Activated naive CD4-positive, alpha-beta T cell treated with anti-CD3 and anti-CD28 coated beads, Interleukin-2, amount 50 U/mL, for 16 hours (primary cell): ENCODE measurements at regions not wholly inside any gene's neighbourhood (a gene's known extent, or its start where the extent isn't known, plus 50 kb on each side); places are given as distances from the start of the nearest gene placed in this dataset.
"Not testable (repeated sequence)": the region's sequence is repeated elsewhere in the genome, so short reads cannot be mapped to it uniquely, and the experiment has no call there.

Source experiments
- DNase-seq: peaks from one replicate; pipeline ENCODE4 v3.0.0-alpha.2; 2020

DNA sequence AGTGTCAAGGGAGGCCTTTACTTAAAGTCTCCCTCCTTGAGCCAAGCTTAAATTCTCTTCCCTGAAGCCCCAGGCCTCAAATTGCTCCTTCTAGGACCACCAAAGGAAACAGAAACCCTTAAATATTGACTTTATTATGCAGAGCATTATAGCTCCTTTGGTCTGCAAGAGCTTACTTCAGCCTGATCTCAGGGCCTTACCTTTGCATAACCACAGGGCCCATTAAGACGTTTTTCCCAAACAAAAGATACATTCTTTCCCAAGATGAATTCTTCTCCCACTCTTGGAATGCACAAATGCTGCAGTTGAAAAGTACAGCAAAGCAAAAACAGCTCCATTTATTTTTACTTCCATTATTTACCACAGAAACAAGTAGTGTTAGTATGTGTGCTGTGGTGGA lies 130.8 kb downstream of the B3GNT2 start:
- DNase-seq, result no peak

DNA sequence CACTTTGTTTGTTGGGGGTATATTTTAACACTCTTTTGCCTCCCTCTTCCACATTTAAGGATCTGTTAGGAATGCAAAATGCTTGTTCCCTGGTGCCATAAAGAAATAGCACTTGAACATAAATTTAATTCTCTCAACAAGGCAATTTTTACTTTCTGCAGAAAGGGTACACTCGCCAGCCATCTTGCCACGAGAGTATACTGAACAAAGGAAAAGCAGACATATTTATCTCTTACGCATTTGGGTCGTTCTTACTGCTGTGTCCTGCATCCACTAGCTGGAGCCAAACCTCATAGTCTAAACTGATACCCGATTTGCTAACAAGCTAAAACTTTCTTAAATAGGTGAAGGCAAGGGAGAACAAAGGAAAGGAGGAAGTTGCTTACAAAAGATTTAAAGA lies 129.5 kb downstream of the B3GNT2 start:
- no peak for DNase-seq

DNA sequence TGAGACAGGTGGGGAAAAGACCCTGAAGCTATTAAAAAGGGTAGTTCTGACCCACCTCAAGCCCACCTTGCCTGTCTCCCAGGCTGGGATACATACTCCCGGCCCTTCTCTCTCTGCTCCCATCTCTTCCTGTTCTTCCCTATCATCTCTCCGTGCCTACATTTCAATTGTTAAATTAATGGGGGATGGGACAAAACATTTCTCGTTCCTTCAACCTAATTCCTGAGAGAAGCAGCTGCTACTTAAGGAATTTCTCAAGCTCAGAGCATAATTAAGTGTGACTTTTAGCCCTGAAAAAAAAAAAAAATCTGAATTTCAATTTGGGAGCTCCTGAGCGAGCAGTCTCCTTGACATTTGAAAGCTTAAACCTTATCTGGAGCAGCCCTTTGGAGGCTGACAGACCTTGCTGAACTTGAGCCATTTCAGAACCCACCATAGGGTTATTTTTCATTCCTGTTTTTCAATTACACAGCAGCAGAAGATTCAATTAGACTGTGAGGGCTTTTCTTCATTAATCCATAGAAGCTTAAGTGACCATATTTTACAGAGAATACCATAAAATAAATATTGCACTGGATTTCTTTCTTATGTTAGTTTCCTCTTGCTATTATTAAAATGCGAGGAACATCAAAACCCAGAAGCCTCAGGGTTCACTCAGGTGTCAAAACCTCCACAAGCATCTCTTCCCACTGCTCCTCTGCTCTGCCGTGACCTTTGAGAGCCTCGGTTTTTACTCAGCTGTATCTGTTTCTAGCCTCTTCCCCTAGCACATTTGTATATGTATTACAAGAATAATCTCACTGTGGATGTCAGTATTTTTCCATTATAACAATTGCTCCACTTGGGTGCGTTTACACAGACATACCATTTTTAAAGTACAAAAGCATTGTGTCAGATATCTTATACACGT lies 125.7 kb downstream of the B3GNT2 start:
- no peak for DNase-seq

DNA sequence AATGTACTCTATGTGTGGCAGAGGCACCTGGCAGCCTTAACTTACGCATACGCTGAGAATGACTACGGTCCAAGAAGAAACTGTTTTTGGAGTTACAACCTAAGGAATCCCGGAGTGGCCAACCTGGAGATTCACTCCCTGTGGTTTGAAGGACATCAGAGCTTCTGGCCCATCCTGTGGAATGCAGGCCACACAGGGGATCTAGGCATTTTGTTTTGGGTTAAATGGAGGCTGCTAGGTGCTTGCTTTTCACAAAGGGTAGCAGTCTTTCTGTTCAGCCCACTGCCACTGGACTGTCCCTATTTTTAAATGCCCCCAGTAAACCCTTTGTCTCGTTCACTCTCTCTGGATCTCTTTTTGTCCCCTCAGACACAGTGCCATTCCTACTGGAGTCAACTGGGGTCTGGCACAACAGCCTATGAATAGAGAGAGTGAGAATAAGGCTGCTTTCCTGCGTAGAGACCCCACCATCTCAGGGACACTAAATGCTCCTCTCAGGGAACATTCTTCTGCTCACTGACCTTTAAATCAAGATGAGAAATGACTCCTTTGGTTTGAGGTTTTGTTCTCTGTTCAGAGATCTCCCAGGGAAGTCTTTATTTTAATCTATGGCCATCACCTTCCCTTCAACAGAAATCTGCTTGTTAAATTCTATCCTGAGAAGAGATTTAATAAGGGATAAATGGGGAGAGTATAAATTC lies 124.9 kb downstream of the B3GNT2 start:
- no peak for DNase-seq

DNA sequence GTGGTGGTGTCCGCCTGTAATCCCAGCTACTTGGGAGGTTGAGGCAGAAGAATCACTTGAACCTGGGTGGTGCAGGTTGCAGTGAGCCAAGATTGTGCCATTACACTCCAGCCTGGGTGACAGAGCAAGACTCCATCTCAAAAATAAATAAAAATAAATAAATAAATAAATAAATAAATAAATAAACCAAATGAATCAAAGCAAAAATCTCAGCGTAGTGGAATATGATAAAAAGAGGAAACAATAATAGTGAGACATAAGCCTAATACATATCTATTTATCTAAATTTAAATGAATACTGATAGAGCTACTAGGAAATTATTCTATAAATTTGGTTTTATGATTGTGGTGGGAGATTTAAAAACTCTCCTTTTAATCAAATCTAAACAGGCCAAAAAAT lies 124.2 kb downstream of the B3GNT2 start:
- DNase-seq, result not testable (repeated sequence)

DNA sequence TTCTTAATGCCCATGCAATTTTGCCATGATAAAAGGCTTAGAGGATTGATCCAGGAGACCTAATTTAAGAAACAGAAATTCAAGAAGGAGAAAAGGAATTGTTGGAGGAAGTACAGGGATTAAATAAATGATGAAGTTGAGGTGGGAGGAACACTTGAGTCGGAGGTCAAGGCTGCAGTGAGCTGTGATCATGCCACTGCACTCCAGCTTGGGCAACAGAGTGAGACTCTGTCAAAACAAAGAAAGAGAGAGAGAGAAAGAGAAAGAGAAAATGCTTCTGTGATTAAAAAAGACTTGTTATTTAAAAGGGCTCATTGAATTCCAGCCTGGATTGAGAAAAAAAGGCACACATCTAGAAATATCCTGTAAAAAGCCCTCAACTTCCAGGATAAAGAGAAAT lies 123.2 kb downstream of the B3GNT2 start:
- DNase-seq, result no peak

DNA sequence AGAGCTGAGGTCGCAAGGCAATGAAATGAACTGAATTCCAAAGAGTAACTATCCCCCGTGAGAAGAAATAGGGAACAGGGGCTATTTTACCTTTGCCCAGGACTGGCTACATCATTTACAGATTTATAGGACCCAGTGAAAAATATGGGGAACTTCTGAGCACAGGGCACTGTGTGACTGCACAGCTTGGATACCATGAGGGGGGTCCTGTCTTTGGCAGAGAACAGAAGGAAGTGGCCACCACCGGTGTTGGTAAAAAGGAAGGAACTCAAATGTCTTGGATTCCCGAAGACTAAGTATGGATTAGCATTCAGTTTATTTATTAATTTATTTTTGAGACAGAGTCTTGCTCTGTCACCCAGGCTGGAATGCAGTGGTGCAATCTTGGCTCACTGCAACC lies 119.6 kb downstream of the B3GNT2 start:
- no peak for DNase-seq

DNA sequence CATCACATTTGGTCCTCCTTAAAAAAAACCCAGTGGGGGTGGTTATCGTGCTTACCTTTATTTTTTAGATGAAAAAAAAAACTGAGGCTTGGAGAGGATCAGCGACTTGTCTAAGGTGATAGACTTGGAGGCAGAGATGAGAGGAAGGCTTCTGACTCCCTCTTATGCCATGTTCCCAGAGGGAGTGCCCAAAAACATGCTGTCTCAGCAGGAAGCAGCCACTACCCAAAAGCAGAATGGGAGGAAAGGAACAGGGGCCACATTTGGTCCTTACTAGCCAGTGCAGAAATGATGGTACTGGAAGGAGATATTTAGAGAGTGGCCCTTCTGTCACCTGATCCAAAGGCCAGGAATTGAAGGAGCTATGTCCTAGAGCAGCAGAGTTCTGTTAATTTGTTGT lies 118.4 kb downstream of the B3GNT2 start:
- DNase-seq, result no peak

DNA sequence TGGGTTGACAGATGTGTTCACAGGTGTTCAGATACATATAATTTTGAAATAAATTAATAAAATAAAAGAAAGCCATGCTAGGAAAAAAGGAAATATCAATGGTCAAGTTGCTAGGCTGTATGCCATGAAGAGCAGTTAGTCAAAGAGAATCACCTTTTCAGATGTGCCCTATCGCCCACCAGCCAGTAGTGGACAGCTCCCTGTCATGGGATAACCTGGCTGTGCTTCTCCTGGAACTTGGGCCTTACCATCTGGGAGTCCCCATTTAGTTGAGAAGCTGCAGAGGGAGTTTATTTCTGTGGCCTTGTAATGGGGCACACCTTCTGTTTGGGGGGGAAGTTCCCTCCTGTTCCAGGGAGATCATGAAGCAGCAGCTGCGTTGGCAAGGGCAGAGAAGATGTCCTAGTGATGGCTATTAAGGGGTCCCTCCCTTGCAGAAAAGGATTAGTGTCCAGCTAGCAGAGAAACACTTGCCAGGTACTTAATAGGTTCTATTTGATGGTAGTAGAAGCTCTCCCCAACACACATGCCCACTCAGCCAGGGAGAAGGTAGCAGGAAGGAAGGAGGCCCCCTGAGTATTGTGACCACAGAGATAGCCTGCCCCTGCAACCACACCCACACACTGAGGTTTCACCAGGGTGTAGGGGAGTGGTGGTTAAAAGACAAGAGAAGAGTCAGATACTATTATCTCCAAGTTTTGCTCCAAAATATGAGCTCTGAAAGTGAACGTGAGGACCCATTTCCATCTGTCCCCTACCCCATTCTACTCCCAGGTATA lies 117.7 kb downstream of the B3GNT2 start:
- no peak for DNase-seq

DNA sequence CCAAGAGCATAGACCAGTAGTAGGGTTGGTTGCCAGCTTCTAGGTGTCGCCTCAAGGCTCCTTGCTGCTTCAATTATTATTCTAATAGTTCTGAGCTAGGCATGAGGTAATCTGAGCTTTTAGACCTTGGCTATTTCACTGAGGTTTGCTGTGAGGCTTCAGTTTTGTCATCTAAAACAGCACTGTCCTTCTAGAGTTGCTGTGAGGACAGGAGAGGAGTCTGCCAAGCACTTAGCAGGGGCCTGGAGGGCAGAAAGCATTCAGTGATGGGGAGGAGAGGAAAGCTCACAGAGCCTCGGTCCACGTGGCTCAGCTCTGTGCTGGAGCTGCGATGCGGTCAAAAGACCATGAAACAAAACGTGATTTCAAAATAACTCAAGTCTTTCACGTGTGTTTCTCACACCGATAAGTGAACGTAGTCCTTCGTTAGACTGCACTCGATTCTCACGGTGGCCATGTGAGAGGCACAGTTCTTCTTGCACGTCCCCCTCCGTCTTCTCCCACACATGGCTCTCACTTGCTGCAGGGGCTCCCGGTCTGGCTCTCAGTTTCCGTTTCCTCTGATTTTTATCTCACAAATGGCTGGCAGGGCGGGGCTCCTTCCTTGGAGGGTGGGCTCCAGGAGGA lies 113.7 kb downstream of the B3GNT2 start:
- no peak for DNase-seq

DNA sequence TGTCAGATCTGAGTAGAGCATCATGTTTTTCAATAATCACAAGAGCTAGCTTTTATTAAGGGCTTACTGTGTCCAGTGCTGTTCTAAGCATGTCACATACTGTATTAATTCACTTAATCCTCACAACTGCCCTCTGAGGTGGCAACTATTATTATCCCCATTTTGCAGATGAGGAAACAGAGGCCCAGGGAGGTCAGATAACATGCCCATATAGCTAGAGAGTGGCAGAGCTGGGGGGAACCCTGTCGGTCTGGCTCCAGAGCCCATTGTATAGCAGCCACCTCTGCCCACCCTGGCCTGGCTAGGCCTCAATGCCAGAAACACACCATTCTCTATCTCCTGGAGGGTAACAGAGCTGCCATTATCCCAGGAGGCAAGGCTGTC lies 113.2 kb downstream of the B3GNT2 start:
- DNase-seq, result no peak

DNA sequence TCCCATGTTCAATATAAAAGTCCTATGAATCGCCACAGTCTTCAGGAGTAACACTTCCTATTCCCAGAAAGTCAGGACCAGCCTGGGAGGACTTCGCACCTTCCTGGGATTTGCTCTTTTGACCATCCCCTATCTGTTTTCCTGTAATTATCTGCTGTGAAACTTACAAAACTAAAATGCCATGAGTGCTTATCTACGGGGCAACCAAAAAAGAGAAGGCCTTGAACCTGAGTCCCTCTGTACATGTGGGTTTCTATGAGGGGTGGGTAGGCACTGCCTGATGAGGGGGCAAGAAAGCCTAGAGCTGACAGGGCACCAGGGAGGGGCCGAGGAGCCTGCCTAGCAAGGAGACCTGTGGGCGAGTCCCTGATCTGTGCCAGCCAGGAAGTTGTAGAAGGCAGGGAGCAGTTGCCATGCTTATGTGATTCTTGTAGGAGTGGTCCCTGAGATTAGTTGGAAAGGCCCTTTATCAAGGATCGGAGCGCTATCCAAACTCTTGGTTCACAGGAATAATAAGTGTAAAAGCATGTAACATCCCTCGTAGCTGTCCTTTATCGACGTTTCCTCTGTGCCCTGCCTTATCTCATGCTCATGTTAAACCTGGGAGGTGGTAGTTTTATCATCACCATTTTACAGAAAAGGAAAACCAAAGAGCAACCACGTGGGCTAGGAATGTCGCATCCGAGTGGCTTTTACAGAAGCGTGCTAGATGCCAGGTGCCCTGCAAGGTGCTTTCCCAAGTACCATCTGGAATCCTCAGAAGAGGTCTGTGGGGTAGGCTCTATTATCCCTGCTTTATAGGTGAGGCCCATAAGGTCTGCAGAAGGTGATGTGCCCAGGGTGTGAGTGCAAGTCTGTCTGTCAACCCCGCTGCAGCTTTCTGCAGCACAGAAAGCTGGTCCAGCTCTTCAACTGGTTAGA lies 111.8 kb downstream of the B3GNT2 start:
- no peak for DNase-seq

DNA sequence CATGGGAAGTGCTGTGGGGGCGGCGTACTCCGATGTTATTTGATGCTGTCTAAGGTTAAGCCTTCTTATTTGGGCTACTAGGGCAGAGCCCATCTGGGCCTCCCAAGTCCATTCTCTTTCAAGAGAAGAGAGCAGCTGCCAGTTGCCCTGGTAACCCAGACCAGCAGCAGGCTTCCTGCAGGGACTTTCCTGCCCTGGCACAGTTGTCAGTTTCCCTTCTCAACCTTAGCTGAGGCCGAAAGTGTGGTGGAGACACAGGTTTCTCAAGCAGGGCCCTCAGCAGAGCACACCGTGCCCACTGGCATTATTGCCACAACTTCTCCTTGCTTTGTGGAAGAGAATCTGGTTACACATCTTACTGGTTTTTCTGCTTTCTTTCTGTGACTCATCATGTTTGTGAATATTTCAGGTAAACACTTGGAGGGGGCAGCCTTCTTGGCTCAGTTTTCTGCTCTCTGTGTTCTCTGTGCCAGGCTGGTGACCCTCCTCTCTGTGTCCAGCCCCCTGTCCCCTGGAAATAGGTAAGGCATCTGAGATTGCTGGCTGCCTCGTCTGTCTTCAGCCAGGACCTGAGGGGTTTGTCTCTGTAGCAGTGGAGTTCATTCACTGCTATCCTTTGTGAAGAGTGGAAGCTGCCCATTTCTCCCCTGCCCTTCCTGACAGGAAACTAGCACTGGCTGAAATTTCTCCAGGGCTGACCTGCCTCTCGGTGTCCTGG lies 111.0 kb downstream of the B3GNT2 start:
- no peak for DNase-seq

DNA sequence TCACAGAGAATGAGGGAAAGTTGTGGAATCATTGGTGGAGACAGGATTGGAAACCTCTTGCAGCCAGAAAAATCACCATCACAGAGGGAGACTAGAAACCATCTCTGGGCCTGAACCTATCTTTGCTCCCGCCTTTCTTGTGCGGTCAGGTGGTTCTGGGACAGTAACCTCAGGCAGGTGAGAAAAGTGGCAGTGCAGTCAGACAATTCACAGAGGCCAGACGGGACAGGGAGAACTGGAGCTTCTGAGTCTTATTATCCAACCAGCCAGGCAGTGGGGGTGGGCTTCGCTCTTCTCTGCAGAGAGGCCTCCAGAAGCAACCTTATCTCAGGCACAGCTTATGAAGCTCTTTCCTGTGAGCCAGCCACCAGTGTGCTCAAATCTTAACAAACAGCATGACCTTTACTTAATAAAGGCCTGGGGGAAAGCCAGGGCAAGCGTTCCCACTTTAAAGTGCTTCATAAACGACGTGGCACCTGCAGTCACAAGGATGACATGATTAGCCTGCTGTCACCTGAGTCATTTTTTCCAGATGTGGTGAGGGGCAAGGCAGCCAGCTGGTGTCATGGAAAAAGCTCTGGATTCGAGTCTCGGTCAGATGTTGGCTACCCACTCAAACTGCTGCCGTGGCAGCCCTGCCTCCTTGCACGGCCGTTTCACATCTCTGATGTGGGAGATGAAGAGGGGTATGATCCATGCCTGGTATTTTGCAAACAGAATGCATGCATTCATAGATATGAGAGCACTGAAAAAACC lies 109.7 kb downstream of the B3GNT2 start:
- DNase-seq, result peak; percentile 71

DNA sequence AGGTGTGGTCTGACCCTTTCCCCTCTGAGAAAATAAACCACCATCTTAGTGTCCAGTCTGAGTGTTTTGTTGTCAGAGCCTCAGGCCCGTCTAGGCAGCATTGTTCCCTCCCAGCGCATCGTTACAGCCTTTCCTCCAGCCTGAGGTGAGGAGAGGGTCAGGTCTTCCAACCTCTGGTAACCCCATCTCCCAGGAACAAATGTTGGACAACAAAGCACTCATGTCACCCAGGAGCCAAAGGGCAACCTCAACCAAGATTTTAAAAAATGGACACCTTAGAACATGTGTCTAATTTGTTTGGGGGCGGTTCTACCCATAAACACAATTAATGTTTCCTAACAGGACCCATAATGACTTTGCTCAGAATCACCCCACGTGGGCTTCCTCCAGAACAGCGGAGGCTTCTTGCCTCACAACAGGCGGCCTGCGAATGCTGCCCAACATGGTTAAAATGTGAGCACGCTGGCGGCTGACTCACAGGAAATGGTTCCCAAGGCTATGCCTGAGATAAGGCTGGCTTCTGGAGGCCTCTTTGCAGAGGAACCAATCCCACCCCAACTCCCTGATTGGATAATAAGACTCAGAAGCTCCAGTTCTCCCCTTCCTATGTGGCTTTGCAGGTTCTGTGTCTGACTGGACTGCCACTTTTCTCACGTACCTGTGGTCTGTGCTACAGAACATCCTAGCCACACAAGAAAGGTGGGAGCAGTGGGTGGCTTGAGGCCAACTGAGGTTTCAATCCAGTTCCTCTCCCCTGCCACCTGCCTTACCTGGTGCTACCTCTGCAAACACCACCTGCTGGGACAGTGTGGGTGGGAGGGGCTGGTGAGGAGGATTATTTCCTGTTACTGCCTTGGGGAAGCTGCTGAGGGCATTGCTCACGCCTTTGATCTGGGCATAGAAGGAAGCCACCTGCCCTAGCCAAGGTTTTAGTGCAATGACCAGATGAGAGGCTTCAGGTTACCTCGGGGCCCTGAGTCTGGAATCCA lies 108.8 kb downstream of the B3GNT2 start:
- DNase-seq, result no peak

DNA sequence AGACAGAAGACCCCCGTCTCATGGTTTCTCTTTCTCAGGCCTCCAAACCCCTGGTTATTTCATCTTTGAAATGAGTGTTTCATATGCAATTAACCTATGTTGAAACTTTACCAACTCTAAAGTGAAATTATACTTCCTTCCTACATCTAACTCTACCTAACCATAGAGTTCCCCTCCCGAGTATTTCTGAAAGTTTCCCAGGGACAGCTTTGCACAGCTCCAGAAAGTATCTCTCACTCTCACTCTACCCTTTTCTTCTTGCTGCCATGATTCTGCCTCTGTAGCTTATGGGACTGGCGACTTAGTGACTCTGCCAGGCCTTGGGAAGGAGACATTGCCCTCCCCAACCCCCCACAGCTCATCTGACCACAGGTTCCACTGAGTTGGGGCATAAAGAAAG lies 107.9 kb downstream of the B3GNT2 start:
- no peak for DNase-seq

DNA sequence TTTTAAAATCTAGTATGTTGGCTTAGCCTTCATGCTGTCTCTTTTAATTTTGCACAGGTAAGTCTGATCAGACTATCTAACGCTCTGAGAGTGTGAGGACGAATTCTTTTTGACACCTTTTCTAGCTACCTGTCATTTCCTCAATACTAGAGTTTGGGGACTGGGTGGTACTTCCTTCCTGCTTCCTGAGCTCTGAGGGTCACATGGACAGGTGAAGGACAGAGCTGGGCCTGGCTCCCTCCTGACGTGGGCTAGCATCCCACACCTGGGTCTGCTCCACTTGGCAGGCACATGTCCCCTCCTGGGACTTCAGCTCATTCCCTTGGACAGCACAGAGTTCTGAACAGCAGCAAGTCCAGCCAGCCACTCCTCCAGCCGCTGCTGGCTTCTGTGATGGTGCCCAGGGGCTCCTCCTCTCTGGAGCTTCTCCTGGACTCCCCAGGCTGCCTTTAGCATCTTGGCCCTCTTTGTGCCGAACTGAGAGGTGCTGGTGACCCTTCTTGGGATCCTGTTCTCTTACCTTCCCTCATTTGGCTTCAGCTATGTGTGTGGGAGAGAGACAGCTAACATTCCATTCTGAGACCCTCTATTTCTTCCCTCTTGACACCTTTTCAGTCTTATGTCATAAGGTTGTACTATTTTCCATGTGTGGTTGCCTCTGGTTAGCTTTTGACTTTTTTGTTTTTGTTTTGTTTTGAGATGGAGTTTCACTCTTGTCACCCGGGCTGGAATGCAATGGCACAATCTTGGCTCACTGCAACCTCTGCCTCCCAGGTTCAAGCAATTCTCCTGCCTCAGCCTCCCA lies 106.9 kb downstream of the B3GNT2 start:
- DNase-seq, result no peak

DNA sequence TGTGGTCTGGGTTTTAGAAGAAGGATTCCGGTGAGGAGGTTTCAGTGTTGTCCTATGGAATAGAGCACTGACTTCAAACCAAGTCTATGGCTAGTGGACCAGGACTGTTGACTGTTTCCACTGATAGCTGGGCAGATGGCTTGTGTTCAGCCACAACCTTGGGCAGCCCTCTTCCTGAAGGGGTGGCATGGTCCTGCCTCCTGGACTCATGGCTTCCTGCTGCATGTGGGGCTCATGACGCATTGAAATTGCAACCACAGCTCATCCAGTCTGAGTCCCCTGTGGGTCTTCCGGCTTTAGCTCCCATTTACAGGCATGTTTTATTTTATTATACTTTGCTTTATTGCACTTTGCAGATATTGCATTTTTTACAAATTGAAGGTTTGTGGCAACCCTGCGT lies 105.0 kb downstream of the B3GNT2 start:
- no peak for DNase-seq
